Keratinocyte (primary cell): ENCODE measurements at regions not wholly inside any gene's neighbourhood (a gene's known extent, or its start where the extent isn't known, plus 50 kb on each side); places are given as distances from the start of the nearest gene placed in this dataset.
"Not testable (repeated sequence)": the region's sequence is repeated elsewhere in the genome, so short reads cannot be mapped to it uniquely, and the experiment has no call there.

Experiments used
- CTCF ChIP-seq, 3 experiments: IDR thresholded peaks in 1 of 3; conservative IDR thresholded peaks in 1 of 3; optimal IDR thresholded peaks in 1 of 3; 2 replicates in 2 of 3; 3 replicates in 1 of 3; pipeline versions ENCODE3 to v1.5.1; 2011; ENCODE audit warnings: low read length in 3 of 3, mild to moderate bottlenecking in 3 of 3, moderate library complexity in 2 of 3, control low read depth in 1 of 3, inconsistent platforms in 1 of 3; ENCODE audit not compliant: insufficient read depth in 2 of 3; ENCODE audit errors: extremely low read depth in 1 of 3
- EZH2 ChIP-seq: IDR thresholded peaks from one replicate; pipeline ENCODE4 v1.6.1; 2012; ENCODE audit warnings: inconsistent platforms, mild to moderate bottlenecking, low read length, moderate library complexity

- not testable (repeated sequence) for TF ChIP-seq CTCF (optimal IDR thresholded peaks at IDR 0.05 in 1 of 3, IDR thresholded peaks at IDR 0.05 in 1 of 3, conservative IDR thresholded peaks at IDR 0.05 in 1 of 3; ENCODE audit: extremely low read depth in 1 of 3, insufficient read depth in 2 of 3, low read length in 3 of 3); EZH2
Observed at GRCh38 chr11:49326651-49327050, 118.2 kb upstream of the FOLH1 start.
